HCT116 (cell line): ENCODE measurements at regions not wholly inside any gene's neighbourhood (a gene's known extent, or its start where the extent isn't known, plus 50 kb on each side); places are given as distances from the start of the nearest gene placed in this dataset.

Experiments
- ATAC-seq: fragments of 200-7000 bp; cut with Tn5 transposase; 2 replicates; pipeline ENCODE4 v1.9.1; 2020; ENCODE audit warnings: mild to moderate bottlenecking, moderate library complexity
- BruUV-seq: library from RNA; stranded (reverse); fragments of 400-500 nt; replicated peaks from 2 replicates; lab custom pipeline; 2021; lab: Mats Ljungman, UMichigan
- CTCF ChIA-PET: fragments of 300-600 bp; sonication (Branson Sonifier 250); formaldehyde crosslinking; loops from one replicate; lab custom pipeline; 2021; ENCODE audit warnings: antibody characterized with exemption; lab: Charles Lee
- POLR2A ChIA-PET: fragments of 300-600, 350-600 bp; sonication (Branson Sonifier 250); formaldehyde crosslinking; loops from one replicate; lab custom pipeline; 2021; ENCODE audit warnings: antibody characterized with exemption; lab: Charles Lee
- RAD21 ChIA-PET, 2 experiments: fragments of 300-600 bp; sonication (Branson Sonifier 250); formaldehyde crosslinking; loops; one replicate each; lab custom pipeline; 2023; ENCODE audit warnings: low total read pairs in 2 of 2; ENCODE audit not compliant: uncharacterized antibody in 2 of 2, unreplicated experiment in 2 of 2, low non-redundant PET in 1 of 2; lab: Charles Lee
- DNase-seq: peaks from one replicate; pipeline ENCODE4 v3.0.0-alpha.2; 2010; ENCODE audit warnings: low read depth, low spot score
- H2AFZ ChIP-seq: fragments of 200-600 bp; shearing (Covaris generic), sonication (generic); 2 replicates; pipeline ENCODE4 v1.6.1; 2017; ENCODE audit warnings: low read depth, mixed run types, mixed read lengths, antibody characterized with exemption, low read length; ENCODE audit not compliant: poor library complexity, severe bottlenecking
- H3K27ac ChIP-seq: 2 replicates; pipeline ENCODE4 v1.5.1; 2012; ENCODE audit warnings: low read depth, low read length
- H3K27me3 ChIP-seq: fragments of 200-600 bp; sonication (generic); 2 replicates; pipeline ENCODE4 v1.6.1; 2016; ENCODE audit warnings: mixed run types, low read length, mixed read lengths; ENCODE audit not compliant: insufficient read depth
- H3K36me3 ChIP-seq, 2 experiments: fragments of 200-500 bp in 1 of 2; fragments of 200-600 bp in 1 of 2; sonication (Bioruptor generic) in 1 of 2; sonication (generic) in 1 of 2; 2 replicates each; pipeline versions ENCODE4 v1.5.1 to v1.6.1; 2014 to 2016; ENCODE audit warnings: low read length in 2 of 2, inconsistent platforms in 1 of 2, mixed read lengths in 1 of 2, mixed run types in 1 of 2; ENCODE audit not compliant: insufficient read depth in 2 of 2, control insufficient read depth in 1 of 2
- H3K4me1 ChIP-seq, 2 experiments: fragments of 200-600 bp in 1 of 2; sonication (generic) in 1 of 2; 2 replicates each; pipeline versions ENCODE4 v1.5.1 to v1.6.1; 2012 to 2017; ENCODE audit warnings: low read length in 2 of 2, inconsistent platforms in 1 of 2, mild to moderate bottlenecking in 1 of 2, mixed read lengths in 1 of 2, mixed run types in 1 of 2, moderate library complexity in 1 of 2; ENCODE audit not compliant: insufficient read depth in 2 of 2, control insufficient read depth in 1 of 2
- H3K4me2 ChIP-seq: fragments of 200-600 bp; sonication (generic); 2 replicates; pipeline ENCODE4 v1.6.1; 2017; ENCODE audit warnings: mixed run types, low read length, mixed read lengths
- H3K4me3 ChIP-seq, 2 experiments: fragments of 200-600 bp in 1 of 2; sonication (generic) in 1 of 2; replicated peaks in 1 of 2; 2 replicates each; pipeline ENCODE4 v1.5.1; 2011 to 2016; ENCODE audit warnings: low read length in 2 of 2, control low read depth in 1 of 2, low read depth in 1 of 2, mild to moderate bottlenecking in 1 of 2, mixed read lengths in 1 of 2, mixed run types in 1 of 2
- H3K79me2 ChIP-seq: fragments of 200-600 bp; sonication (generic); 2 replicates; pipeline ENCODE4 v1.6.1; 2017; ENCODE audit warnings: mild to moderate bottlenecking, mixed run types, low read length, moderate library complexity, mixed read lengths; ENCODE audit not compliant: insufficient read depth
- H3K9ac ChIP-seq: fragments of 200-600 bp; sonication (generic); 2 replicates; pipeline ENCODE4 v1.6.1; 2016; ENCODE audit warnings: low read length, mixed read lengths
- H3K9me2 ChIP-seq: fragments of 200-600 bp; sonication (generic), shearing (Covaris generic); 2 replicates; pipeline ENCODE4 v1.6.1; 2017; ENCODE audit warnings: mixed run types, mild to moderate bottlenecking, moderate library complexity; ENCODE audit not compliant: insufficient read depth
- H3K9me3 ChIP-seq, 2 experiments: fragments of 200-500 bp in 1 of 2; fragments of 200-600 bp in 1 of 2; sonication (Bioruptor generic) in 1 of 2; sonication (generic) in 1 of 2; 2 replicates each; pipeline ENCODE4 v1.6.1; 2014 to 2017; ENCODE audit warnings: low read length in 2 of 2, mixed read lengths in 2 of 2, inconsistent platforms in 1 of 2, low read depth in 1 of 2, mild to moderate bottlenecking in 1 of 2, mixed run types in 1 of 2, moderate library complexity in 1 of 2; ENCODE audit not compliant: control insufficient read depth in 1 of 2, insufficient read depth in 1 of 2
- H4K20me1 ChIP-seq: fragments of 200-600 bp; sonication (generic), shearing (Covaris generic); 2 replicates; pipeline ENCODE4 v1.6.1; 2017; ENCODE audit warnings: mixed run types, mild to moderate bottlenecking, moderate library complexity; ENCODE audit not compliant: insufficient read depth
- ATF3 ChIP-seq: IDR thresholded peaks from 2 replicates; pipeline ENCODE4 v1.6.1; 2012
- CBX3 ChIP-seq: IDR thresholded peaks from 2 replicates; pipeline ENCODE4 v1.6.1; 2012; ENCODE audit warnings: low read depth
- CEBPB ChIP-seq: IDR thresholded peaks from 2 replicates; pipeline ENCODE4 v1.6.1; 2012; ENCODE audit warnings: low read depth
- EZH2 ChIP-seq: fragments of 200-600 bp; sonication (generic); IDR thresholded peaks from 2 replicates; pipeline ENCODE4 v1.6.1; 2017; ENCODE audit warnings: antibody characterized with exemption, mixed run types
- EZH2phosphoT487 ChIP-seq: fragments of 200-600 bp; IDR thresholded peaks from 2 replicates; pipeline ENCODE4 v1.6.1; 2018; ENCODE audit warnings: antibody characterized with exemption, borderline replicate concordance
- FOSL1 ChIP-seq: IDR thresholded peaks from 2 replicates; pipeline ENCODE4 v1.6.1; 2012; ENCODE audit warnings: low read depth
- JUND ChIP-seq: IDR thresholded peaks from 2 replicates; pipeline ENCODE4 v1.6.1; 2012
- MAX ChIP-seq: IDR thresholded peaks from 2 replicates; pipeline ENCODE4 v1.6.1; 2012
- POLR2A ChIP-seq: IDR thresholded peaks from 2 replicates; pipeline ENCODE4 v1.7.0; 2011; ENCODE audit warnings: borderline replicate concordance; ENCODE audit not compliant: insufficient read depth, insufficient read length; ENCODE audit errors: extremely low read depth
- POLR2AphosphoS5 ChIP-seq: IDR thresholded peaks from 2 replicates; pipeline ENCODE4 v1.6.1; 2011; ENCODE audit warnings: mild to moderate bottlenecking, low read depth, low read length, moderate library complexity
- RAD21 ChIP-seq: IDR thresholded peaks from 2 replicates; pipeline ENCODE4 v1.6.1; 2012; ENCODE audit warnings: low read depth, mild to moderate bottlenecking
- SIN3A ChIP-seq: IDR thresholded peaks from 2 replicates; pipeline ENCODE4 v1.6.1; 2012; ENCODE audit warnings: low read depth
- SP1 ChIP-seq: IDR thresholded peaks from 2 replicates; pipeline ENCODE4 v1.6.1; 2012; ENCODE audit warnings: low read depth
- SRF ChIP-seq: IDR thresholded peaks from 2 replicates; pipeline ENCODE4 v1.6.1; 2012; ENCODE audit warnings: low read depth
- TCF7L2 ChIP-seq: IDR thresholded peaks from 2 replicates; pipeline ENCODE4 v1.7.0; 2011; ENCODE audit warnings: borderline replicate concordance, inconsistent platforms; ENCODE audit not compliant: insufficient read depth, insufficient read length; ENCODE audit errors: extremely low read depth
- YY1 ChIP-seq: IDR thresholded peaks from 2 replicates; pipeline ENCODE4 v1.6.1; 2011; ENCODE audit warnings: low read length, low read depth, moderate library complexity, mild to moderate bottlenecking; ENCODE audit not compliant: insufficient replicate concordance; ENCODE audit errors: extremely low read depth
- ZBTB33 ChIP-seq: IDR thresholded peaks from 2 replicates; pipeline ENCODE4 v1.6.1; 2011; ENCODE audit warnings: mild to moderate bottlenecking, low read length, moderate library complexity; ENCODE audit not compliant: insufficient replicate concordance; ENCODE audit errors: extremely low read depth
- ZFX ChIP-seq: fragments of 450-650 bp; IDR thresholded peaks from 2 replicates; pipeline ENCODE4 v1.6.1; 2017
- intact Hi-C: fragments of 100-400 bp; cut with micrococcal nuclease; formaldehyde crosslinking; loops from 2 replicates; pipeline ENCODE4 v1.10.0; 2022

GRCh38 chr10:90641731-90642130, 216.1 kb downstream of the HTR7 start:
- ChIA-PET CTCF (interaction anchor here (1.2 kb wide), 1 partner anchor 17 kb away, joined by 5 read pairs; no protein-coding TSS in a partner anchor), RAD21 (no interaction called here), POLR2A (no interaction called here)
- no peaks in the 10 kb centered on the region for H3K9me3 ChIP-seq
- intact Hi-C loops, result no loop called here
- no peak overlapping the region for H3K27ac ChIP-seq
- no TSS peak for BruUV-seq
- no peak overlapping the region for H3K4me2 ChIP-seq
- H3K9ac ChIP-seq, result no peak overlapping the region
- H3K4me1 ChIP-seq, result no peaks in the 10 kb centered on the region
- no peaks in the 10 kb centered on the region; the same call in 1 of the 2 replicates for H3K9me2 ChIP-seq
- H3K27me3 ChIP-seq, result no peaks in the 10 kb centered on the region
- no peaks in the 10 kb centered on the region for H3K36me3 ChIP-seq
- H4K20me1 ChIP-seq, result no peaks in the 10 kb centered on the region
- DNase-seq, result no peak
- ATAC-seq, result no peak
- TF ChIP-seq MAX (no peak), TCF7L2 (no peak), SP1 (no peak), POLR2A (no peak), YY1 (no peak), JUND (no peak), CBX3 (no peak), ATF3 (no peak), FOSL1 (no peak), CEBPB (no peak), RAD21 (no peak), ZBTB33 (no peak), SRF (no peak), EZH2 (no peak), EZH2phosphoT487 (no peak), SIN3A (no peak), POLR2AphosphoS5 (no peak), ZFX (no peak)
- no peak overlapping the region for H3K4me3 ChIP-seq
- no peaks in the 10 kb centered on the region for H3K79me2 ChIP-seq
- no peak overlapping the region for H2AFZ ChIP-seq
